Naive B cell (primary cell): ENCODE measurements at regions not wholly inside any gene's neighbourhood (a gene's known extent, or its start where the extent isn't known, plus 50 kb on each side); places are given as distances from the start of the nearest gene placed in this dataset.
A peak's percentile ranks its signal among the peaks of the same experiment; 100 is the strongest.

Experiments
- ATAC-seq, 2 donors: fragments of 150-1000 bp; cut with Tn5 transposase; 2 replicates each; pipeline ENCODE4 v1.10.0; 2021; ENCODE audit warnings: low read depth in 2 of 2, mild to moderate bottlenecking in 2 of 2, moderate library complexity in 2 of 2
- DNase-seq: peaks from one replicate; pipeline ENCODE4 v3.0.0; 2022
- H3K27ac Mint-ChIP-seq, 6 donors: one replicate each; pipeline ENCODE4 v1.8.0; 2020 to 2022; ENCODE audit warnings: mild to moderate bottlenecking in 6 of 6, mixed read lengths in 6 of 6, moderate library complexity in 5 of 6, inconsistent platforms in 2 of 6
- H3K27me3 Mint-ChIP-seq, 3 donors: one replicate each; pipeline ENCODE4 v1.8.0; 2021 to 2022; ENCODE audit warnings: mixed read lengths in 3 of 3, mild to moderate bottlenecking in 1 of 3
- H3K36me3 Mint-ChIP-seq, 2 donors: one replicate each; pipeline ENCODE4 v1.8.0; 2020 to 2022; ENCODE audit warnings: mixed read lengths in 2 of 2, inconsistent platforms in 1 of 2, mild to moderate bottlenecking in 1 of 2
- H3K4me1 Mint-ChIP-seq, 3 donors: one replicate each; pipeline ENCODE4 v1.8.0; 2020 to 2022; ENCODE audit warnings: mixed read lengths in 3 of 3, inconsistent platforms in 1 of 3, mild to moderate bottlenecking in 1 of 3, moderate library complexity in 1 of 3
- H3K4me3 Mint-ChIP-seq, 8 donors: one replicate each; pipeline ENCODE4 v1.8.0; 2020 to 2022; ENCODE audit warnings: mild to moderate bottlenecking in 8 of 8, mixed read lengths in 8 of 8, moderate library complexity in 8 of 8, inconsistent platforms in 2 of 8
- H3K9me3 Mint-ChIP-seq, 7 donors: one replicate each; pipeline ENCODE4 v1.8.0; 2020 to 2022; ENCODE audit warnings: mixed read lengths in 7 of 7, mild to moderate bottlenecking in 5 of 7, inconsistent platforms in 2 of 7, moderate library complexity in 1 of 7

DNA sequence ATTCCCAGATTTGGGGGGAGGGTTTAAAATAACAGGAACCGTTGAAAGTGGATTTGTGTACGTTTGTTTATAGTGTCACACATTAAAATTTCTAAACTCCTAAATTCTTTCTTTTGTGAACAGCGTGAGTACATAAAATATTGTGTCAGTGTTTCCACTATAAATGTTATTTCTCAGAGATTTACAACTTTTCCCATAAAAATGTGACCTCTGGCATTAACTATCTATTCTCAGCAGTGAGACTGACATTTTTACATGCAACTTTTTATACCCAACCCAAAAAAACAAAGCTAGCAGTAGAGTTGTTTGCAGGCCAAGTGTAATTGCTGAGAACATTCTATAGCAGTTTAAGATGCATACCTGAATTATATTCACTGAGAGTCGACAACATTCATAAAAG, 757.0 kb upstream of the ADAMTS16 start:
- Mint-ChIP-seq H3K4me1 (no peaks in the 10 kb centered on the region), H3K36me3 (peaks cover 0 to 2% of the 10 kb centered on the region in 2 donors), H3K9me3 (peaks cover 0 to 7% (median 2%) of the 10 kb centered on the region in 7 donors), H3K4me3 (no peak overlapping the region), H3K27me3 (no peaks in the 10 kb centered on the region), H3K27ac (no peak overlapping the region)
- DNase-seq (no peak), ATAC-seq (no peak)

DNA sequence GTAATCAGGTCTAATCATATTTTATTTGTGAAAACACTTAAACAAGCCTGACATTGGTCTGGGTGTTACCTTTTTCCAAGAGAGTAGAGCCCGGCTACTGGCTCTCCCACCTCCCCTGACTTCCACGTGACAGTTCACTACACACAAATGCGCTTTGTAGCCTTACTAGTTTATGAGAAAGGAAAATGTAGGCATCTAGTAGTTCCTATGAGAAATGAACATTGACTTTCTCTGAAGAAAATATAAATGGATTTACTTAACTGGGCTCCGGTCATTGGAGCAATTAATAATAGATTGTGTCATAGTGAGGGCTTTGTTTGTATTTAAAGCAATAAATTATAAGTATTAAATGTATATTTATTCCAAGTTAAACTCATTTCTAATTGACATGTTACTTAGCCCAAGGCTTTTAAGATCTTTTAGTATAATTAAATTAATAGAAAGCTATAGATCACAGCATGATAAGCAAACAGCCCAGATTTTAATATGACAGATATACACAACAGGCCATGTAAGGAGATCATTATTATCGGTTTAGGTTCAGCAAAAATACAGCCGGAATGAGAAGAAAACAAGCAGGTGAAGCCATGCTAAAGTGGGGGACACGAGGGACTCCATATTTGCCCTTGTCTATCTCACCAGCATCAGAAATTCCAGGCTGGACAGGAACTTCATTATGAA, 756.5 kb upstream of the ADAMTS16 start:
- Mint-ChIP-seq H3K27me3 (no peaks in the 10 kb centered on the region), H3K36me3 (no peaks in the 10 kb centered on the region), H3K4me1 (no peaks in the 10 kb centered on the region), H3K27ac (no peak overlapping the region), H3K9me3 (peaks cover 0 to 7% (median 2%) of the 10 kb centered on the region in 7 donors), H3K4me3 (no peak overlapping the region)
- DNase-seq (no peak), ATAC-seq (no peak)

- DNase-seq (no peak), ATAC-seq (no peak)
- Mint-ChIP-seq H3K9me3 (peaks cover 0 to 13% (median 3%) of the 10 kb centered on the region in 7 donors), H3K36me3 (no peaks in the 10 kb centered on the region), H3K4me3 (no peak overlapping the region), H3K27ac (no peak overlapping the region), H3K27me3 (no peaks in the 10 kb centered on the region), H3K4me1 (no peaks in the 10 kb centered on the region)
Observed at GRCh38 chr5:4384649-4385048, 755.5 kb upstream of the ADAMTS16 start.

- H3K4me3 Mint-ChIP-seq = no peak overlapping the region
- ATAC-seq (no peak), DNase-seq (no peak)
- no peaks in the 10 kb centered on the region for H3K4me1 Mint-ChIP-seq
- H3K9me3 Mint-ChIP-seq = peaks cover 0 to 7% (median 4%) of the 10 kb centered on the region in 7 donors
- no peak overlapping the region for H3K27ac Mint-ChIP-seq
- H3K36me3 Mint-ChIP-seq = no peaks in the 10 kb centered on the region
- no peaks in the 10 kb centered on the region for H3K27me3 Mint-ChIP-seq
Observed at GRCh38 chr5:4386152-4386551, 754.0 kb upstream of the ADAMTS16 start.

GRCh38 chr5:4387290-4387689, 752.8 kb upstream of the ADAMTS16 start:
- no peaks in the 10 kb centered on the region for H3K4me1 Mint-ChIP-seq
- no peak overlapping the region for H3K4me3 Mint-ChIP-seq
- H3K9me3 Mint-ChIP-seq = peaks cover 0 to 7% (median 4%) of the 10 kb centered on the region in 7 donors
- no peaks in the 10 kb centered on the region for H3K27me3 Mint-ChIP-seq
- ATAC-seq (no peak), DNase-seq (no peak)
- H3K27ac Mint-ChIP-seq = no peak overlapping the region
- peaks cover 0 to 3% of the 10 kb centered on the region in 2 donors for H3K36me3 Mint-ChIP-seq

GRCh38 chr5:4395752-4396151, 744.4 kb upstream of the ADAMTS16 start:
- DNase-seq = no peak
- peaks cover 0 to 10% of the 10 kb centered on the region in 2 donors for H3K36me3 Mint-ChIP-seq
- no peak overlapping the region for H3K27ac Mint-ChIP-seq
- ATAC-seq = no peak
- no peaks in the 10 kb centered on the region for H3K27me3 Mint-ChIP-seq
- no peaks in the 10 kb centered on the region for H3K4me1 Mint-ChIP-seq
- no peak overlapping the region for H3K4me3 Mint-ChIP-seq
- peaks cover 9 to 26% (median 14%) of the 10 kb centered on the region in 7 donors for H3K9me3 Mint-ChIP-seq

DNA sequence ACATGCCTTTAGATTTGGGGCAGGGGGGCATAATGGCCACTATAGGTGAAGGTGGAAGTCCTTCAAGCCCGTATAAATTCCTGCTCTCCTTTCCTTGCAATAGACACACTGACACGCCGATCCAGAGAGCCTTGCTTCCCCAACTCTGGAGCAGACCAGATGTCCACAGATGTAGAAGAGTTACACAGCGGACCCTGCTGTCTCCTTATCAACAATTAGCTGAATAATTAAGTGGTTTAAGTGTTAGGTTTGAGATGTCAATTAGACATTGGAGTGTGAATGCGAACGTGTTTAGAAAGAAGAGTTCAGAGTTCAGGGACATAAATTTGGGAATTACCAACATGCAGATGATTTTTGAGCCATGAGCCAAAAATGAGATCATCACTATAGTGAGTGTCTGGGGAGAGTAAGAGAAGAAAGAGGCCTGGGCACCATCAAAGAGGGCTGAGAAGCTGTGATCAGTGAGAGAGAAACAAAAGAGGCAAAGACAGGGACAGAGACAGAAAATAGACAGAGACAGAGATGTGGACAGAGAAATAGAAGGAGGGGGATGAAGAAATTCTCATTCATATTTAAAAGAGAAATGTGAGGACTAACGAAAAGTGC, 734.4 kb upstream of the ADAMTS16 start:
- no peaks in the 10 kb centered on the region for H3K36me3 Mint-ChIP-seq
- H3K9me3 Mint-ChIP-seq = peaks cover 0 to 9% (median 4%) of the 10 kb centered on the region in 7 donors
- no peak for DNase-seq
- no peak for ATAC-seq
- no peak overlapping the region for H3K4me3 Mint-ChIP-seq
- no peaks in the 10 kb centered on the region for H3K4me1 Mint-ChIP-seq
- H3K27me3 Mint-ChIP-seq = peaks cover 0 to 3% (median 0%) of the 10 kb centered on the region in 3 donors
- H3K27ac Mint-ChIP-seq = peak overlapping the region in 1 of 6 donors; percentile 9

DNA sequence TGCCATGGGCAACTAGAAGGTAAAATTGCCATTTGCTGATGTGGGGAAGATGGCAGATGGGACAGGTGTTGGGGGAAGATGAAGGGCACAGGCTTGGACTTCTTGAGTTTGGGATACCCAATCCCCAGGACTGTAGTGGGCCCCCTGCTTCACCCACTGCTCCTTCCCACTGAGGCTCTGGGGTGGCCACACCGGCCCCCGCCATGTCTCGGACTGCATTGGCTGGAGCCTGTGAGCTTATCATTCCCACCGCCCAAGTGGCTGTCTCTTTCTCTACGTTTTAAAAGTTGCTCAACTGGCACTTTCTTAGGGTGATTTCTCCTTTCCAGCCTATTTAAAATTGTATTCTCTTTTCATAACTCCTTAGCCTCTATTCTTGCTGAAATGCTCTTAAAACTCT, 730.0 kb upstream of the ADAMTS16 start:
- DNase-seq = no peak
- Mint-ChIP-seq H3K9me3 (peaks cover 0 to 5% (median 2%) of the 10 kb centered on the region in 7 donors), H3K27me3 (no peaks in the 10 kb centered on the region), H3K27ac (no peak overlapping the region), H3K4me3 (no peak overlapping the region), H3K36me3 (no peaks in the 10 kb centered on the region), H3K4me1 (no peaks in the 10 kb centered on the region)
- no peak for ATAC-seq

- peaks cover 0 to 7% (median 5%) of the 10 kb centered on the region in 7 donors for H3K9me3 Mint-ChIP-seq
- H3K4me1 Mint-ChIP-seq = no peaks in the 10 kb centered on the region
- H3K36me3 Mint-ChIP-seq = no peaks in the 10 kb centered on the region
- no peak overlapping the region for H3K27ac Mint-ChIP-seq
- DNase-seq = no peak
- no peak for ATAC-seq
- no peak overlapping the region for H3K4me3 Mint-ChIP-seq
- H3K27me3 Mint-ChIP-seq = no peaks in the 10 kb centered on the region
Observed at GRCh38 chr5:4411664-4412063, 728.5 kb upstream of the ADAMTS16 start.

DNA sequence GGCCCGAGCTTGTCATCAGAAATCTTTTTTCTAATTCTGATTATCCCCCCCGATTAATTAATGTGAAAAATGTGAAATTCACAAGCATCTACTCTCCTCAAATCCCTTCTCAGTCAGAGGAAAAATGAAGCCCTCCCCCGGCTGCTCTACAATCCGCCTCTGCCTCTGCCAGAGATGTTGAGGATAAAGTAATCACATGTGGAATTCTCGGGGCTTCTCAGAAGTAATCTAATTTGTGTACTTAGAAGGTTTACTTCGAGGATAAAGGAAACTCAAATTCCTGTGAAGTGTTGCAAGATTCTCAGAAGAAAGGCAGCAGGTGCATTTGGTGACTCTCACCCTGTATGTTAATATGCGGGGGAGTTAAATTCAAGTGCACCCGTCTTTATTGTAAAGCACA, 726.1 kb upstream of the ADAMTS16 start:
- peaks cover 0 to 6% (median 4%) of the 10 kb centered on the region in 7 donors for H3K9me3 Mint-ChIP-seq
- DNase-seq (no peak), ATAC-seq (no peak)
- H3K4me3 Mint-ChIP-seq = no peak overlapping the region
- no peaks in the 10 kb centered on the region for H3K36me3 Mint-ChIP-seq
- H3K27me3 Mint-ChIP-seq = no peaks in the 10 kb centered on the region
- no peak overlapping the region for H3K27ac Mint-ChIP-seq
- H3K4me1 Mint-ChIP-seq = no peaks in the 10 kb centered on the region

DNA sequence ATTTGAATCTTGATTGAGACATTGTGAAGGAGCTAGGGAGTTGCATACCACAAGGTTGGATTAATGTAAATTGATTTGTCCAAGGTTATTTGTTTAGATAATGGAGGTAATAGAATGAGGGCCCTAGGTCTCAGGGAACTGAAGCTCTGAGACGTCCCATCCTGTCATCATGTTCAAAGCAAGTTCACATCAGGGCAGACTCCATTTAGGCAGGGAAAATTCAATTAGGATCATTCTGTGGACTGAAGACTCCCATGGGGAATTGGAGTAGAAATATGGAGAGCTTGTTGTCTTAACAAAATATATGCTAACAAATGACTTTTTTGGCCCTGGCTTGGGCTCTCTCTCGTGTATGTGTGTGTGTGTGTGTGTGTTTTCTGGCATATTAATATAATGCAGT, 722.0 kb upstream of the ADAMTS16 start:
- Mint-ChIP-seq H3K4me1 (no peaks in the 10 kb centered on the region), H3K27ac (no peak overlapping the region)

DNA sequence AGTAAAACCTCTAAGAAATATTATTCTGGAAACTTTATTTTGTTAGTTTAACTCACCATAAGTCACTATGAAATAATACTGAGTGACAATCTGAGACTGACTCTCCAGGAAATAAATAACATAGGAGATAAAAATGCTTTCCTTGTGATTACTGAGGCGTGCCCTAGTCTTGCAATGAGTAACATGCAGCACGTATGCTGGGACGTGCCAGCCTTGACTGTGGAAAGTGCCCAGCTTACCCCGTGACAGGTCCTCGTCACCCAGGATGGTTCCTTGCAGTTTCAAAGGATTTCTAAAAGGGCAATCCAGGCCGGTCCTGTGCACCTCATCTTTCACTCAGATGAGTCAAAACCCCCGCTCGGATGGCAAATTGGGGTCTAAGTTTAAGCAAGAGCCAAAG, 720.8 kb upstream of the ADAMTS16 start:
- no peak overlapping the region for H3K27ac Mint-ChIP-seq
- no peak overlapping the region for H3K4me3 Mint-ChIP-seq
- DNase-seq (no peak), ATAC-seq (no peak)
- no peaks in the 10 kb centered on the region for H3K27me3 Mint-ChIP-seq
- H3K36me3 Mint-ChIP-seq = no peaks in the 10 kb centered on the region
- no peaks in the 10 kb centered on the region for H3K4me1 Mint-ChIP-seq
- H3K9me3 Mint-ChIP-seq = peaks cover 0 to 12% (median 4%) of the 10 kb centered on the region in 7 donors

More for the DNA sequence above, 722.0 kb upstream of the ADAMTS16 start:
- no peak overlapping the region for H3K4me3 Mint-ChIP-seq
- H3K27me3 Mint-ChIP-seq = no peaks in the 10 kb centered on the region
- no peaks in the 10 kb centered on the region for H3K36me3 Mint-ChIP-seq
- peaks cover 0 to 10% (median 3%) of the 10 kb centered on the region in 7 donors for H3K9me3 Mint-ChIP-seq
- ATAC-seq (no peak), DNase-seq (no peak)

DNA sequence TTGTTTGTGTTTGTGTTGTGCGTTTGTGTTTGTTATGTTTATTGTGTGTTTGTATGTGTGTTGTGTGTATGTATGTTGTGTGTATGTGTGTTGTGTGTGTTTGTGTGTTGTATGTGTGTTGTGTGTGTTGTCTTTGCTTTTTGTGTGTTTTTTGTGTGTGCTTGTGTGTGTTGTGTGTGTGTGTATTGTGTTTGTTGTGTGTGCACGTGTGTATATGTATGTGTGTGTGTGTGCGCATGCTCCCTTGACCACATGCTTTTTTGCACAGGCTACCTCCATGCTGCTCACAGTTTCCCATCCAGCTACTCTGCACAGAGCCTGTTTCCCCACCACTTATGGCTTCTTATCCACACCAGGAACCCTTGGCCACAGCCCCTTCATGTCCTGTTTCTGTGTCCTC, 720.0 kb upstream of the ADAMTS16 start:
- Mint-ChIP-seq H3K9me3 (peaks cover 0 to 11% (median 4%) of the 10 kb centered on the region in 7 donors), H3K4me3 (no peak overlapping the region), H3K27ac (peak overlapping the region in 1 of 6 donors; percentile 17), H3K4me1 (no peaks in the 10 kb centered on the region), H3K27me3 (no peaks in the 10 kb centered on the region), H3K36me3 (no peaks in the 10 kb centered on the region)
- ATAC-seq (no peak), DNase-seq (no peak)

- no peak overlapping the region for H3K27ac Mint-ChIP-seq
- H3K4me1 Mint-ChIP-seq = no peaks in the 10 kb centered on the region
- H3K4me3 Mint-ChIP-seq = no peak overlapping the region
- H3K27me3 Mint-ChIP-seq = no peaks in the 10 kb centered on the region
- peaks cover 0 to 10% (median 3%) of the 10 kb centered on the region in 7 donors for H3K9me3 Mint-ChIP-seq
- ATAC-seq = no peak
- H3K36me3 Mint-ChIP-seq = no peaks in the 10 kb centered on the region
- no peak for DNase-seq
Observed at GRCh38 chr5:4420681-4421080, 719.4 kb upstream of the ADAMTS16 start.
